ENCODE measurements at regions not wholly inside any gene's neighbourhood (a gene's known extent, or its start where the extent isn't known, plus 50 kb on each side); places are given as distances from the start of the nearest gene placed in this dataset.
"Not testable (repeated sequence)": the region's sequence is repeated elsewhere in the genome, so short reads cannot be mapped to it uniquely, and the experiment has no call there.

DNA sequence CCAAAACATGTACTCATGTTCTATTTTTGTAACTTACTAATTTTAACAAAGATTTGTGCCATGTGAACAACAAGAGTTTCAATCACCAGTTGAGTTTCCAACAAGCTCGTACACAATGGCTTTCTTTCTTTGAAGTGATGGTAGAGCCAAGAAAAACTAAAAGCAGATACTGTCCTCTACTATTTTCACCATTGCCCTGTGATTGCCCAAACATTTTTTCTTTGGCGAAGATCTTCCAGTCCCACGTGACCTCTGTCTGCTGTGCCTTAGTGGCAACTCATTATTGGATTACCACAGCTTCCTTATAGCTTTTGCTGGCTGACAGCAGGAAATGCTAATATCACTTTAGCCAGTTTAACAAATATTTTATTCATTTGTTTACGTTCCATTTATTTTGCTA is 1147.1 kb downstream of the STIM2 start:
- in situ Hi-C loops (cut with HindIII; ENCODE audit: low sequenced_read_pairs) = no loop called here

DNA sequence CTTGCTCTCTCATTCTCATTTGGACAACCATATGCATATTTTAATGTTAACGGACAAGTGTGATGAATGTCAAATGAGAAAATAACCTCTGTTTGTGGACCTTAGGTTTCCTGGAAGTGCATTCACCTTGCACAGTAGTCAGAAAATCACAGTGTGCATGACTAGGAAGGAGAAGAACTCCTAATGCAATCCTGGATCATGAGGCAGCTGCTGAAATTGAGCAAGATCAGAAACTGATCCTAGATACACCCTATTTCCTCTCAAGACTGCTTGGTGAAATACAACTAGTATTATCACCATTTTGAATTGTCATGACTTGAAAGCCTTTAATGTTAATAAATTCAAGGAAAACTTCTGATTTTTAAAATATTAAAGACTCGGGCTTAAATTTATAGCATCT is 1148.9 kb downstream of the STIM2 start:
- in situ Hi-C loops (cut with HindIII; ENCODE audit: low sequenced_read_pairs) = no loop called here

- in situ Hi-C loops (cut with HindIII; ENCODE audit: low sequenced_read_pairs) = no loop called here
Measured at GRCh38 chr4:28010577-28011240, 1150.1 kb downstream of the STIM2 start.

- in situ Hi-C loops (cut with HindIII; ENCODE audit: low sequenced_read_pairs) = no loop called here
Measured at GRCh38 chr4:28014469-28014868, 1153.8 kb downstream of the STIM2 start.

GRCh38 chr4:28015996-28016395 is 1155.4 kb downstream of the STIM2 start:
- in situ Hi-C loops (cut with HindIII; ENCODE audit: low sequenced_read_pairs) = no loop called here

DNA sequence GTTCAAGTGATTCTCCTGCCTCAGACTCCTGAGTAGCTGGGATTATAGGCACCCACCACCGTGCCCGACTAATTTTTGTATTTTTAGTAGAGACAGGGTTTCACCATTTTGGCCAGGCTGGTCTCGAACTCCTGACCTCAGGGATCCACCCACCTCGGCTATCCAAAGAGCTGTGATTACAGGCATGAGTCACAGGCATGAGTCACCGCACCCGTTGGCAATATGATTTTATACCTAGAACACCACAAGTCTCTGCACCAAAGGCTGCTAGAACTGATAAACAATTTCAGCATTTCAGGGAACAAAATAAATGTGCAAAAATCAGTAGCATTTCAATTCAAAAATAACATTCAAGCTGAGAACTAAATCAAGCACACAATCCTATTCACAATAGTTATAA is 1177.6 kb downstream of the STIM2 start:
- in situ Hi-C loops (cut with HindIII; ENCODE audit: low sequenced_read_pairs) = not testable (repeated sequence)

- in situ Hi-C loops (cut with HindIII; ENCODE audit: low sequenced_read_pairs) = no loop called here
Measured at GRCh38 chr4:28062562-28062961, 1201.9 kb downstream of the STIM2 start.

GRCh38 chr4:28073860-28074555 is 1213.4 kb downstream of the STIM2 start:
- in situ Hi-C loops (cut with HindIII; ENCODE audit: low sequenced_read_pairs) = no loop called here

DNA sequence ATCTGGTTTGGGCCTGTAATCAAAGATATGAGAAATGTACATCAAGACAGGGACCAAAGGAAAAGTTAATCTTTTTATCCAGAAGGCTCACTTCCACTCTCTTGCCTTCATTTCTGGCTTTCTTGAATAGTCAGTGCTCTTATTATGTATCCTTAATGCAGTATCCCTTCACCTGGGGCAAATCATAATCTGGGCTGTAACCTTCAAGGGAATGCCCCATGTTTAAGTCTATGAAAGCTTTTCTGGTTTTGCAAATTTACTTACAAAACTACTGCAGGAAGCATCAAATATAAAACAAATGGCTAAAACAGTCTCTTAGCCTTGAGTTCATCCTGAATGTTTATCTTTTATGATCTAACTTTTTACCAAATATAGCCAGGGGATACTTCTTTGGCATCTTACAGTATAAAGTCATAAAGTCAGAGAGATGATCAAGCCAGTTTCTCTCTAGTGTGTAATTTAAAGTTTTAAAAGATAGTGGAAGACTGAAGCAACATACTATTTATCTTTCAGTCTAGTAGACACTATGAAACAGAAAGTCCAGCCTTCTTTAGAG is 1214.8 kb downstream of the STIM2 start:
- in situ Hi-C loops (cut with HindIII; ENCODE audit: low sequenced_read_pairs) = no loop called here

DNA sequence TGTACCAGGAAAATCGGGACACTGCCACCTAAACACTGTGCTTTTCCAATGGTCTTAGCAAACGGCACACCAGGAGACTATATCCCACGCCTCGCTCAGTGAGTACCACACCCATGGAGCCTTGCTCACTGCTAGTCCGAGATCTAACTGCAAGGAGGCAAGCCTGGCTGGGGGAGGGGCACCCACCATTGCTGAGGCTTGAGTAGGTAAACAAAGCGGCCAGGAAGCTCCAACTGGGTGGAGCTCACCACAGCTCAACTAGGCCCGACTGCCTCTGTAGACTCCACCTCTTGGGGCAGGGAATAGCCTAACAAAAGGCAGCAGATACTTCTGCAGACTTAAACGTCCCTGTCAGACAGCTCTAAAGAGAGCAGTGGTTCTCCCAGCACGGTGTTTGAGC is 1216.6 kb downstream of the STIM2 start:
- in situ Hi-C loops (cut with HindIII; ENCODE audit: low sequenced_read_pairs) = not testable (repeated sequence)

GRCh38 chr4:28082686-28083390 is 1222.2 kb downstream of the STIM2 start:
- in situ Hi-C loops (cut with HindIII; ENCODE audit: low sequenced_read_pairs) = no loop called here

- in situ Hi-C loops (cut with HindIII; ENCODE audit: low sequenced_read_pairs) = no loop called here
Measured at GRCh38 chr4:28092610-28093009, 1232.0 kb downstream of the STIM2 start.

GRCh38 chr4:28093071-28093470 is 1232.4 kb downstream of the STIM2 start:
- in situ Hi-C loops (cut with HindIII; ENCODE audit: low sequenced_read_pairs) = no loop called here

GRCh38 chr4:28101583-28101982 is 1240.9 kb downstream of the STIM2 start:
- in situ Hi-C loops (cut with HindIII; ENCODE audit: low sequenced_read_pairs) = no loop called here

- in situ Hi-C loops (cut with HindIII; ENCODE audit: low sequenced_read_pairs) = no loop called here
Measured at GRCh38 chr4:28105271-28105859, 1244.7 kb downstream of the STIM2 start.

DNA sequence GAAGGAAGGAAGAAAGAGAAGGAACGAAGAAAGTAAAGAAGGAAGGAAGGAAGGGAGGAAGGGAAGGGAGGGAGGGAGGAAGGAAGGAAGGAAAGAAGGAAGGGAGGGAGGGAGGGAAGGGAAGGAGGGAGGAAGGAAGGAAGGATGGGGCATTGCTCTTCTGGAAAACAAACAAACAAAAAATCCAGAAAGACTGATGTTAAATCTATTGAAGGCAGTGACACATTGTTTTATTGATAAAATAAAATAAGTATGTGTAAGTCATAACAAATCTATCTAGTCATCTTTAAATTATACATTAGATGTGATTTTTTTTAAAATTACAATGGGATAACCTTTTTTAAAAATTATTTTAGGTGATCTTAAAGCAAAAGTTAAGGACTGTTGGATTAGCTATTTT is 1245.5 kb downstream of the STIM2 start:
- in situ Hi-C loops (cut with HindIII; ENCODE audit: low sequenced_read_pairs) = no loop called here

DNA sequence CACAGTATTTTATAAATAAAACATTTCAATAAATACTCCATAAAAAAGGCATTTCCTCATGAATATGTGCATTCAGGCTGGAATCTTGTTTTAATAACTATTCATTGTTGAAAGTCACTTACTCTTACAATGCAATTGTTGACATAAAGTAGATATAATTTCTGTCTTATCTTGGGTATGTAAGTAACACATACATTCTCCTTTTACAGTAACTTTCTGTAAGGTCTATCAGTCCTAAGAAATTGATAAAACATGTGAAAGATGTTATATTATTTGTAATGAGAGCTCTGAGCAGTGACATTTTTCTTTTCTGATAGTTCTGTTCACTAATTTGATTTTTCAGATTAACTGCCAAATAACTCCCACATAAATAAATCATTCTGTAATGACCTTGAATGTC is 1249.2 kb downstream of the STIM2 start:
- in situ Hi-C loops (cut with HindIII; ENCODE audit: low sequenced_read_pairs) = no loop called here

DNA sequence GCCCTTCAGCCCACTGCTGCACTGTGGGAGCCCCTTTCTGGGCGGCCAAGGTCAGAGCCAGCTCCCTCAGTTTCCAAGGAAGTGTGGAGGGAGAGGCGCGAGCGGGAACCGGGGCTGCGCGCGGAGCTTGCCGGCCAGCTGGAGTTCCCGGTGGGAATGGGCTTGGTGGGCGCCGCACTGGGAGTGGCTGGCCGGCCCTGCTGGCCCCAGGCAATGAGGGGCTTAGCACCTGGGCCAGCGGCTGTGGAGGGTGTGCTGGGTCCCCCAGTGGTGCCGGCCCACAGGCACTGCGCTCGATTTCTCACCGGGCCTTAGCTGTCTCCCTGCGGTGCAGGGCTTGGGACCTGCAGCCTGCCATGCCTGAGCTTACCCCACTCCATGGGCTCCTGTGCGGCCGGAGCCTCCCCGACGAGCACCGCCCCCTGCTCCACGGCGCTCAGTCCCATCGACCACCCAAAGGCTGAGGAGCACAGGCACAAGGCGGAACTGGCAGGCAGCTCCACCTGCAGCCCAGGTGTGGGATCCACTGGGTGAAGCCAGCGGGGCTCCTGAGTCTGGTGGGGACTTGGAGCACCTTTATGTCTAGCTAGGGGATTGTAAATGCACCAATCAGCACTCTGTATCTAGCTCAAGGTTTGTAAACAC is 1252.2 kb downstream of the STIM2 start:
- in situ Hi-C loops (cut with HindIII; ENCODE audit: low sequenced_read_pairs) = not testable (repeated sequence)

GRCh38 chr4:28113586-28113985 is 1252.9 kb downstream of the STIM2 start:
- in situ Hi-C loops (cut with HindIII; ENCODE audit: low sequenced_read_pairs) = not testable (repeated sequence)

DNA sequence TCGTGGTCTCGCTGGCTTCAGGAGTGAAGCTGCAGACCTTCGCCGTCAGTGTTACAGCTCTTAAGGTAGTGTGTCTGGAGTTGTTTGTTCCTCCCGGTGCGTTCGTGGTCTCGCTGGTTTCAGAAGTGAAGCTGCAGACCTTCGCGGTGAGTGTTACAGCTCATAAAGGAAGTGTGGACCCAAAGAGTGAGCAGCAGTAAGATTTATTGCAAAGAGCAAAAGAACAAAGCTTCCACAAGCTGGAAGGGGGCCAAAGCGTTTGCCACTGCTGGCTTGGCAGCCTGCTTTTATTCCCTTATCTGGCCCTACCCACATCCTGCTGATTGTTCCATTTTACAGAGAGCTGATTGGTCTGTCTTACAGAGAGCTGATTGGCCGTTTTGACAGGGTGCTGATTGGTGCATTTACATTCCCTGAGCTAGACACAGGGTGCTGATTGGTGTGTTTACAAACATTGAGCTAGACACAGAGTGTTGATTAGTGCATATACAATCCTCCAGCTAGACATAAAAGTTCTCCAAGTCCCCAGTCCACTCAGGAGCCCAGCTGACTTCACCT is 1256.0 kb downstream of the STIM2 start:
- in situ Hi-C loops (cut with HindIII; ENCODE audit: low sequenced_read_pairs) = not testable (repeated sequence)

Measured in endothelial cell of hepatic sinusoid (primary cell).